CD4-positive, alpha-beta T cell (primary cell): ENCODE measurements at regions not wholly inside any gene's neighbourhood (a gene's known extent, or its start where the extent isn't known, plus 50 kb on each side); places are given as distances from the start of the nearest gene placed in this dataset.

Experiments used
- ATAC-seq: fragments of 200-7000 bp; cut with Tn5 transposase; one replicate; pipeline ENCODE4 v1.10.0; 2022; ENCODE audit warnings: mild to moderate bottlenecking; ENCODE audit not compliant: poor library complexity
- CTCF ChIA-PET: fragments of 350-600 bp; sonication (Branson Sonifier 250); formaldehyde crosslinking; loops from one replicate; lab custom pipeline; 2021; ENCODE audit warnings: antibody characterized with exemption, inconsistent platforms; lab: Charles Lee
- POLR2A ChIA-PET: fragments of 350-600 bp; sonication (Branson Sonifier 250); formaldehyde crosslinking; loops from one replicate; lab custom pipeline; 2021; ENCODE audit warnings: antibody characterized with exemption, inconsistent platforms; lab: Charles Lee
- DNase-seq, 14 experiments: peaks; one replicate each; pipeline ENCODE4 v3.0.0-alpha.2; 2013 to 2020; ENCODE audit warnings: mixed read lengths in 2 of 14
- H3K27ac ChIP-seq, 2 donors: one replicate each; pipeline versions ENCODE4 v1.5.1 to v1.7.0; 2013; ENCODE audit warnings: low read length in 2 of 2, low read depth in 1 of 2, mild to moderate bottlenecking in 1 of 2
- H3K27me3 ChIP-seq, 2 experiments: 1 replicate in 1 of 2; 2 replicates in 1 of 2; pipeline versions ENCODE4 v1.6.1 to v1.7.0; 2013; ENCODE audit warnings: low read length in 2 of 2, control low read depth in 1 of 2, mild to moderate bottlenecking in 1 of 2, moderate library complexity in 1 of 2; ENCODE audit not compliant: insufficient read depth in 2 of 2, control insufficient read depth in 1 of 2
- H3K36me3 ChIP-seq: one replicate; pipeline ENCODE4 v1.6.1; 2013; ENCODE audit warnings: low read length, control low read depth; ENCODE audit not compliant: insufficient read depth
- H3K4me1 ChIP-seq: one replicate; pipeline ENCODE4 v1.6.1; 2013; ENCODE audit warnings: low read length, control low read depth; ENCODE audit not compliant: insufficient read depth
- H3K4me3 ChIP-seq: one replicate; pipeline ENCODE4 v1.5.1; 2013; ENCODE audit warnings: mild to moderate bottlenecking, low read length, moderate library complexity
- H3K9me3 ChIP-seq, 2 experiments: 1 replicate in 1 of 2; 2 replicates in 1 of 2; pipeline versions ENCODE4 v1.6.1 to v1.7.0; 2013; ENCODE audit warnings: low read length in 2 of 2, mild to moderate bottlenecking in 2 of 2, control low read depth in 1 of 2, moderate library complexity in 1 of 2; ENCODE audit not compliant: control insufficient read depth in 1 of 2, insufficient read depth in 1 of 2
- H3K27ac Mint-ChIP-seq: one replicate; pipeline ENCODE4 v1.8.0; 2020; ENCODE audit warnings: mixed read lengths
- H3K27me3 Mint-ChIP-seq: one replicate; pipeline ENCODE4 v1.8.0; 2021; ENCODE audit warnings: mixed read lengths
- H3K36me3 Mint-ChIP-seq: one replicate; pipeline ENCODE4 v1.8.0; 2021; ENCODE audit warnings: low read depth, mixed read lengths
- H3K4me1 Mint-ChIP-seq: one replicate; pipeline ENCODE4 v1.8.0; 2021; ENCODE audit warnings: low read depth, mixed read lengths
- H3K4me3 Mint-ChIP-seq: one replicate; pipeline ENCODE4 v1.8.0; 2020; ENCODE audit warnings: mild to moderate bottlenecking, mixed read lengths
- H3K9me3 Mint-ChIP-seq: one replicate; pipeline ENCODE4 v1.8.0; 2020; ENCODE audit warnings: mixed read lengths
- CTCF ChIP-seq: fragments of 200-600 bp; IDR thresholded peaks from one replicate; pipeline ENCODE4 v1.8.0; 2022; ENCODE audit warnings: antibody characterized with exemption, mild to moderate bottlenecking
- intact Hi-C, 2 experiments: fragments of 100-400 bp; cut with DNase I in 1 of 2; cut with micrococcal nuclease in 1 of 2; formaldehyde crosslinking; loops; one replicate each; pipeline versions ENCODE4 v1.15.1 to v1.9.0; 2023 to 2025; cut with DNase I, micrococcal nuclease

DNA sequence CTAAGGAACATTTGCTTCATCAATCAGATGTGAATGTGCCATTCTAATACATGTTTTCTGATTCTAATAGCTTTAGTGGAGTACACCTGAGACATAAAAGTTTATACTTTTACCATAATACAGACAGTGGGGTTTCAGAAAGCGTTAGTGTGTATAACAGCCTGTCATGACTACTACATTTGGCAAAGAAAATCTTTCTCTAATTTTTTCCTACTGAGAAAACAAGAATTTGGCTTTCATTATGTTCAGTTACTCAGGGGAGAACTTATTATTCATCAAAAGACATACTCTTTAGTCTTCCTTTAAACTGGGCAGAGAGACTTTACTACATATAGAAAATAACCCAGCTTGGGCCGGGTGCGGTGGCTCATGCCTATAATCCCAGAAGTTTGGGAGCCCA, 104.9 kb downstream of the PCDH18 start:
- Histone ChIP-seq H3K36me3 (no peaks in the 10 kb centered on the region), H3K4me1 (no peaks in the 10 kb centered on the region), H3K4me3 (no peak overlapping the region), H3K27ac (no peak overlapping the region), H3K27me3 (no peaks in the 10 kb centered on the region), H3K9me3 (peaks cover 0 to 16% of the 10 kb centered on the region in 2 experiments)
- H3K27ac Mint-ChIP-seq = no peak overlapping the region
- ChIA-PET CTCF (no interaction called here), POLR2A (no interaction called here)
- H3K4me1 Mint-ChIP-seq = no peaks in the 10 kb centered on the region
- no peaks in the 10 kb centered on the region for H3K27me3 Mint-ChIP-seq
- no peak overlapping the region for H3K4me3 Mint-ChIP-seq
- TF ChIP-seq CTCF = no peak
- peaks cover 2% of the 10 kb centered on the region for H3K9me3 Mint-ChIP-seq
- no peak for ATAC-seq
- intact Hi-C loops = no loop called here
- DNase-seq = no peak
- no peaks in the 10 kb centered on the region for H3K36me3 Mint-ChIP-seq

DNA sequence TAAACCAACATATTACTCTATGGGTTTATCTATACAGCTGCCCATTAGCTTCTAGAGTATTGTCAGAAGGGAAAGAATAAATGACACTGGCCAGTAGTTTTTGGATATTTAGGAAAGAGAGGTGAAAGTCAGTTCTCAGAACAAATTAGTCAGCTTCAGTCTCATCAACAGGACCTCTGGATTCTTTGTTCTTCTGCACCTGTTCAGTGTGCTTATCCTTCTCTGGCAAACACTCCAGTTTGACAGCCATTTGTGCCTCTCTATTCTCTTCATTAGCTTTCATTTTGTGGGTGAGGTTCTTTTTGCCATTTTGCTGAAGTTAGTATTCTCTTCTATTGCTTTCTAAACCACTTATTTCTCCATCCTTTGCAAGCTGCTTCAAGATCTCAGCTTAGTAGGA, 107.0 kb downstream of the PCDH18 start:
- no peak for DNase-seq
- H3K4me3 ChIP-seq = no peak overlapping the region
- ATAC-seq = no peak
- H3K27ac ChIP-seq = no peak overlapping the region
- Mint-ChIP-seq H3K4me1 (no peaks in the 10 kb centered on the region), H3K36me3 (no peaks in the 10 kb centered on the region), H3K27ac (no peak overlapping the region), H3K9me3 (peaks cover 8% of the 10 kb centered on the region), H3K27me3 (no peaks in the 10 kb centered on the region), H3K4me3 (no peak overlapping the region)
- POLR2A ChIA-PET = no interaction called here
- intact Hi-C loops = no loop called here
- H3K36me3 ChIP-seq = no peaks in the 10 kb centered on the region
- TF ChIP-seq CTCF = no peak
- no peaks in the 10 kb centered on the region for H3K4me1 ChIP-seq
- H3K27me3 ChIP-seq = no peaks in the 10 kb centered on the region
- CTCF ChIA-PET = no interaction called here
- H3K9me3 ChIP-seq = peaks cover 0 to 20% of the 10 kb centered on the region in 2 experiments

GRCh38 chr4:137422666-137423065, 109.6 kb downstream of the PCDH18 start:
- Mint-ChIP-seq H3K36me3 (no peaks in the 10 kb centered on the region), H3K4me1 (no peaks in the 10 kb centered on the region), H3K27ac (no peak overlapping the region), H3K4me3 (no peak overlapping the region), H3K9me3 (peaks cover 12% of the 10 kb centered on the region), H3K27me3 (no peaks in the 10 kb centered on the region)
- intact Hi-C loops = no loop called here
- Histone ChIP-seq H3K27me3 (no peaks in the 10 kb centered on the region), H3K4me3 (no peak overlapping the region), H3K36me3 (no peaks in the 10 kb centered on the region), H3K9me3 (peaks cover 0 to 24% of the 10 kb centered on the region in 2 experiments), H3K27ac (no peak overlapping the region), H3K4me1 (no peaks in the 10 kb centered on the region)
- ChIA-PET CTCF (no interaction called here), POLR2A (no interaction called here)
- DNase-seq (no peak), ATAC-seq (no peak)
- no peak for TF ChIP-seq CTCF
